Stomach (tissue), 8 donors: ENCODE measurements at regions not wholly inside any gene's neighbourhood (a gene's known extent, or its start where the extent isn't known, plus 50 kb on each side); places are given as distances from the start of the nearest gene placed in this dataset.
A peak's percentile ranks its signal among the peaks of the same experiment; 100 is the strongest.

Experiments used
- DNase-seq, 2 donors: peaks; one replicate each; pipeline versions ENCODE4 v3.0.0 to v3.0.0-alpha.2; 2013 to 2019
- H3K27ac ChIP-seq, 5 donors: fragments of 200-600 bp in 4 of 5; sonication (generic) in 4 of 5; one replicate each; pipeline ENCODE4 v1.5.1; 2013 to 2019; ENCODE audit warnings: mild to moderate bottlenecking in 1 of 5, moderate library complexity in 1 of 5
- H3K27me3 ChIP-seq, 3 donors: fragments of 200-600 bp; sonication (generic); one replicate each; pipeline ENCODE4 v1.5.1; 2017 to 2019; ENCODE audit warnings: mixed run types in 1 of 3
- H3K36me3 ChIP-seq, 4 donors: fragments of 200-600 bp; sonication (generic); 1 replicate in 3 of 4; 2 replicates in 1 of 4; pipeline ENCODE4 v1.5.1; 2016 to 2019
- H3K4me1 ChIP-seq, 4 donors: fragments of 200-600 bp; sonication (generic); one replicate each; pipeline ENCODE4 v1.5.1; 2016 to 2019
- H3K4me3 ChIP-seq, 4 donors: fragments of 200-600 bp; sonication (generic) in 3 of 4; one replicate each; pipeline ENCODE4 v1.5.1; 2016 to 2019; ENCODE audit warnings: mild to moderate bottlenecking in 1 of 4
- H3K9me3 ChIP-seq, 4 donors: fragments of 200-600 bp; sonication (generic); one replicate each; pipeline ENCODE4 v1.5.1; 2016 to 2019
- EP300 ChIP-seq: sonication (generic); formaldehyde crosslinking; IDR thresholded peaks from one replicate; pipeline ENCODE4 v1.6.1; 2017; ENCODE audit warnings: antibody characterized with exemption
- POLR2A ChIP-seq, 4 donors: fragments of 450-650 bp; IDR thresholded peaks; one replicate each; pipeline ENCODE4 v1.6.1; 2016; ENCODE audit warnings: antibody characterized with exemption in 4 of 4, control low read depth in 2 of 4, mild to moderate bottlenecking in 1 of 4, moderate library complexity in 1 of 4
- POLR2AphosphoS5 ChIP-seq, 3 donors: sonication (generic); formaldehyde crosslinking; IDR thresholded peaks; one replicate each; pipeline ENCODE4 v1.6.1; 2016; ENCODE audit warnings: antibody characterized with exemption in 3 of 3
- WGBS, 5 donors: extraction: QIAGEN DNeasy Blood & Tissue Kit in 3 of 5; methylation state at CpG; one replicate each; pipeline versions ENCODE4 v1.1.5 to v1.1.7; 2013 to 2018; 5-methylcytosine and 5-hydroxymethylcytosine counted together
- intact Hi-C: fragments of 100-400 bp; cut with DNase I; formaldehyde crosslinking; loops from one replicate; pipeline ENCODE4 v1.15.1; 2023; ENCODE audit warnings: low total_unique reads
- TF ChIP-seq, protein P1 (sequence below), 7 experiments: fragments of 450-650 bp in 4 of 7; fragments of 200-600 bp in 3 of 7; sonication (generic) in 3 of 7; IDR thresholded peaks; one replicate each; pipeline ENCODE4 v1.5.1; 2016 to 2019; ENCODE audit warnings: antibody characterized with exemption in 7 of 7, control low read depth in 2 of 7, mild to moderate bottlenecking in 1 of 7
- donor health status: healthy with polysubstance abuse.
- donor health status: Bipolar disorder and iron deficiency.
- donor health status: healthy.

DNA sequence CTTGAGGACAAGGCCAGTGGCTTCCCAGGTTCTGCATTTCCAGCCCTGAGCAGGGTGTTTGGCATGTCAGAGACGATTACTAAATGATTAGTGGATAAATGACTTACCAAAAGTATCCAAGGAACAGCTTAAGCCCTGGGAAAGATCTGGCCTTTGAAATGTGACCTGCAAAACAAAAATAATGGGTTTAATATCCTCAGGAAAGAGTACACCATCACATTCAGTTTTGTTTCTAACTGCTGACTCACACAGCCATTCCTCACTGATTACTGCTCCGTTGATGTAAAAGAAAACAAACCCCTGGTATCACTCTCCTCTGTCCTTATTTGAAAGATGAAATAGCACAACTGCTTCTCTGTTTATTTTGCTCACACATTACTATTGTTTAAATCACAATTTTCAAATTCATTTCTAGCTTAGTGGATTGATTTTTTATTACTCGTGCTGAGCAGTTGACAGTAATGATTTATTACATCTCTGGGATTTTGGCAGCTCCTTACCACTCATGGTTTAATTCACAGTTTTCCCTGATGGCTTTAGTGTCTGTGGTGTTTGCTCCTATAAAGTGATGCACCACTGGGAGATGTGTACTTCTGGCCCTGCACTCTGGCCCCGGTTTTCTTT, 117.0 kb downstream of the CBLL2 start:
- H3K36me3 ChIP-seq: no peaks in the 10 kb centered on the region
- H3K9me3 ChIP-seq: no peaks in the 10 kb centered on the region
- TF ChIP-seq POLR2AphosphoS5 (IDR thresholded peaks at IDR 0.05) (no peak), EP300 (no peak), POLR2A (IDR thresholded peaks at IDR 0.05) (no peak)
- TF ChIP-seq, protein P1, sequence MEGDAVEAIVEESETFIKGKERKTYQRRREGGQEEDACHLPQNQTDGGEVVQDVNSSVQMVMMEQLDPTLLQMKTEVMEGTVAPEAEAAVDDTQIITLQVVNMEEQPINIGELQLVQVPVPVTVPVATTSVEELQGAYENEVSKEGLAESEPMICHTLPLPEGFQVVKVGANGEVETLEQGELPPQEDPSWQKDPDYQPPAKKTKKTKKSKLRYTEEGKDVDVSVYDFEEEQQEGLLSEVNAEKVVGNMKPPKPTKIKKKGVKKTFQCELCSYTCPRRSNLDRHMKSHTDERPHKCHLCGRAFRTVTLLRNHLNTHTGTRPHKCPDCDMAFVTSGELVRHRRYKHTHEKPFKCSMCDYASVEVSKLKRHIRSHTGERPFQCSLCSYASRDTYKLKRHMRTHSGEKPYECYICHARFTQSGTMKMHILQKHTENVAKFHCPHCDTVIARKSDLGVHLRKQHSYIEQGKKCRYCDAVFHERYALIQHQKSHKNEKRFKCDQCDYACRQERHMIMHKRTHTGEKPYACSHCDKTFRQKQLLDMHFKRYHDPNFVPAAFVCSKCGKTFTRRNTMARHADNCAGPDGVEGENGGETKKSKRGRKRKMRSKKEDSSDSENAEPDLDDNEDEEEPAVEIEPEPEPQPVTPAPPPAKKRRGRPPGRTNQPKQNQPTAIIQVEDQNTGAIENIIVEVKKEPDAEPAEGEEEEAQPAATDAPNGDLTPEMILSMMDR (IDR thresholded peaks at IDR 0.05): no peak
- H3K4me1 ChIP-seq: no peaks in the 10 kb centered on the region
- 33 to 48% (median 41%) methylated on average over 4 of the region's 4 CpGs for WGBS, 5 donors
- intact Hi-C loops: no loop called here
- no peak overlapping the region for H3K4me3 ChIP-seq
- H3K27me3 ChIP-seq: no peaks in the 10 kb centered on the region
- peak in 1 of 2 donors; percentile 6 for DNase-seq
- H3K27ac ChIP-seq: no peak overlapping the region

DNA sequence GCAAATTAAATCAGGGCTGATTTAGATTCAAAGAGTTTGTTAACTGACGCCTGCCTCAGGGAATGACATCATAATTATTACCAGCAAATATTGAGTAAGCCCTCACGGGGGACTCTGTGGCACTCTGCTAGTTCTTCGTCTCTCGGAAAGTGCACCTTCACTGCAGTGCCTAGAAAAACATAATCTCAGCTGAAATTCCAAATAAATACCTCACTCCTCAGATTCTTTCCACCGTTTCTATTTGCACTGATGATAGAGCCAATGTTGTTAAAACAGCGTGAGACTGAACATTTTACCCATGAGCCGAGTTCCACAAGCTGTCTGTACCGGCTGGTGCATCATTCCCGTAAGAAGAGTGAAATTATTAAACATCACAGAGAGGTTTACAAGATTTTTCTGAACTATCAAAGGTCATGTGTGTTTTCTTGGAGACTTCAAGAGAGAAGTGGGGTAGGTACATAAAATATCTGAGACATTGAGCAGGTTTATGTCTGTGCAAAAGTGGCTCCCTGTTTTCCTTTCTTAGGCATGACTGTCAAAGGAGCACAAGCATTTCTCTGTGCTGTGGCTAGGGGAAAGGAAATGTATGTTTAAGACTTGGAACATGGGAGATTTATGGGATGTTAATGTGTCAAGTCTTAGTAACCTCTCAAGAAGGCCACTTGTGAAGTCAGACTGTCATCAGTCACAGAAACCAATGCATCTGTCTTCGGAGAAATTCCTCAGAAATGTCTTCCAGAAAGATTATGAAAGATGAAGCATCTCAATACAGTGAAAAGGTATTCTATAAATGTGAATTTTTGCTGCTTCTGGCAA, 119.6 kb downstream of the CBLL2 start:
- no peak for DNase-seq
- H3K36me3 ChIP-seq: no peaks in the 10 kb centered on the region
- no peaks in the 10 kb centered on the region for H3K9me3 ChIP-seq
- no peaks in the 10 kb centered on the region for H3K4me1 ChIP-seq
- intact Hi-C loops: no loop called here
- 56 to 74% (median 69%) methylated on average over 10 of the region's 10 CpGs for WGBS, 5 donors
- H3K27me3 ChIP-seq: no peaks in the 10 kb centered on the region
- no peak overlapping the region for H3K27ac ChIP-seq
- H3K4me3 ChIP-seq: no peak overlapping the region
- TF ChIP-seq POLR2A (IDR thresholded peaks at IDR 0.05) (no peak), POLR2AphosphoS5 (IDR thresholded peaks at IDR 0.05) (no peak), EP300 (no peak)
- TF ChIP-seq, protein P1 (IDR thresholded peaks at IDR 0.05): no peak

DNA sequence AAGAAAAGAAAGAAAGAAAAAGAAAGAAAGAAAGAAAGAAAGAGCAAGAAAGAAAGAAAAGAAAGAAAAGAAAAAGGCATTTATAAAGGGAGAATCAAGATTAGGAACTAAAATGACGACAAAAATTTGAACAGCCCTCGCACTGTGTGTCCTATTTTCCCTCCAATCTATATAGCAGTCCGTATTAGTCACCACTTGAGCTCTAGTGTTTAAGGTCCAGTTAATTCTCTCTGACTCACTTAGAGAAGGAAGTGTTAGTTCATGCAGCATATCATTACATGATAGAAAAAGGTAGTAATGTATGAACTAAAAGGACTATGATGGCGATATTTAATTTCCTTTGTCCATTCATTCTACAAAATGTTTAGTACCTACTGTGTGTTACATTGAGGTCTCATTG, 122.7 kb downstream of the CBLL2 start:
- H3K27ac ChIP-seq: no peak overlapping the region
- 68 to 91% (median 77%) methylated on average over 4 of the region's 4 CpGs for WGBS, 5 donors
- DNase-seq: no peak
- TF ChIP-seq EP300: no peak
- no peak for TF ChIP-seq POLR2AphosphoS5 (IDR thresholded peaks at IDR 0.05)
- no peak for TF ChIP-seq POLR2A (IDR thresholded peaks at IDR 0.05)
- TF ChIP-seq, protein P1 (IDR thresholded peaks at IDR 0.05): no peak
- H3K4me3 ChIP-seq: no peak overlapping the region
- intact Hi-C loops: no loop called here
- no peaks in the 10 kb centered on the region for H3K27me3 ChIP-seq
- H3K4me1 ChIP-seq: no peaks in the 10 kb centered on the region
- no peaks in the 10 kb centered on the region for H3K9me3 ChIP-seq
- no peaks in the 10 kb centered on the region for H3K36me3 ChIP-seq

DNA sequence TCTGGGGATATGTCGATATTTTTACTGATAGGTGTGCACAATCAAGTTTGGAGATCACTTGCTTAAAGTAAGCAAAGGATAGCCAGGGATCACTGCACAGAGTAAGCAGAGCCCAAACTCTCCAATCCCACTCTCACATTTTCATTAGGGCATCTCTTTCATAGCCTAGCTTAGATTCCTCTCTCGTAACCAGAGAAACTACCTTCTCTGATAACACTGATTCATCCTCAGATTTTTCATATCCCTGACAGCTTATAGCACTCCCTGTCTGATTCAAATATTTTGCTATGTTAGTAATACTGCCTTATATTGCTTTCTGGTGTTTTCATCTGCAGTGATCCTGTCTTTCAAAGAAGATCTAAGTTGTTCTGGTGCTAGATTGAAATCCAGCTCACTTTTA, 123.7 kb downstream of the CBLL2 start:
- no peaks in the 10 kb centered on the region for H3K36me3 ChIP-seq
- H3K27me3 ChIP-seq: no peaks in the 10 kb centered on the region
- 85 to 93% (median 88%) methylated on average over 2 of the region's 2 CpGs for WGBS, 5 donors
- DNase-seq: no peak
- TF ChIP-seq, protein P1 (IDR thresholded peaks at IDR 0.05): no peak
- no peak for TF ChIP-seq POLR2A (IDR thresholded peaks at IDR 0.05)
- TF ChIP-seq POLR2AphosphoS5 (IDR thresholded peaks at IDR 0.05): no peak
- TF ChIP-seq EP300: no peak
- H3K4me3 ChIP-seq: no peak overlapping the region
- intact Hi-C loops: no loop called here
- no peaks in the 10 kb centered on the region for H3K4me1 ChIP-seq
- no peaks in the 10 kb centered on the region for H3K9me3 ChIP-seq
- no peak overlapping the region for H3K27ac ChIP-seq
